NB4 (cell line): ENCODE measurements at regions not wholly inside any gene's neighbourhood (a gene's known extent, or its start where the extent isn't known, plus 50 kb on each side); places are given as distances from the start of the nearest gene placed in this dataset.

ENCODE experiments used
- DNase-seq: peaks from one replicate; pipeline ENCODE4 v3.0.0; 2010; ENCODE audit warnings: low read depth
- H3K4me3 ChIP-seq: one replicate; pipeline ENCODE4 v1.5.1; 2011; ENCODE audit warnings: mild to moderate bottlenecking, low read depth, low read length, moderate library complexity
- CTCF ChIP-seq: IDR thresholded peaks from one replicate; pipeline ENCODE4 v1.5.1; 2012; ENCODE audit warnings: low read depth, low read length
- MAX ChIP-seq: IDR thresholded peaks from 2 replicates; pipeline ENCODE4 v1.6.1; 2011; ENCODE audit warnings: low read depth, low read length
- MYC ChIP-seq: IDR thresholded peaks from 2 replicates; pipeline ENCODE4 v1.6.1; 2011; ENCODE audit warnings: low read depth, low read length
- POLR2A ChIP-seq: IDR thresholded peaks from 2 replicates; pipeline ENCODE4 v1.6.1; 2011; ENCODE audit warnings: mild to moderate bottlenecking; ENCODE audit not compliant: insufficient read length; ENCODE audit errors: extremely low read depth

- DNase-seq = no peak
- no peak overlapping the region for H3K4me3 ChIP-seq
- TF ChIP-seq POLR2A = no peak
- no peak for TF ChIP-seq MYC
- TF ChIP-seq MAX = no peak
- no peak for TF ChIP-seq CTCF
Measured at GRCh38 chr5:89128906-89129625, 246.1 kb upstream of the MEF2C start.

GRCh38 chr5:89128092-89128491 lies 245.1 kb upstream of the MEF2C start:
- H3K4me3 ChIP-seq = no peak overlapping the region
- no peak for TF ChIP-seq MAX
- no peak for TF ChIP-seq MYC
- TF ChIP-seq CTCF = no peak
- TF ChIP-seq POLR2A = no peak
- DNase-seq = no peak

GRCh38 chr5:89127191-89127590 lies 244.2 kb upstream of the MEF2C start:
- TF ChIP-seq MYC = no peak
- TF ChIP-seq POLR2A = no peak
- no peak for TF ChIP-seq MAX
- no peak for TF ChIP-seq CTCF
- no peak overlapping the region for H3K4me3 ChIP-seq
- no peak for DNase-seq

- DNase-seq = no peak
- no peak for TF ChIP-seq MYC
- no peak for TF ChIP-seq CTCF
- TF ChIP-seq MAX = no peak
Measured at GRCh38 chr5:89125372-89125771, 242.4 kb upstream of the MEF2C start.

GRCh38 chr5:89123581-89123980 lies 240.6 kb upstream of the MEF2C start:
- no peak overlapping the region for H3K4me3 ChIP-seq
- TF ChIP-seq MAX (no peak), MYC (no peak), POLR2A (no peak), CTCF (no peak)
- no peak for DNase-seq

More at GRCh38 chr5:89125372-89125771, 242.4 kb upstream of the MEF2C start:
- H3K4me3 ChIP-seq = no peak overlapping the region

- no peak for TF ChIP-seq POLR2A
- TF ChIP-seq MAX = no peak
- TF ChIP-seq MYC = no peak
- no peak for TF ChIP-seq CTCF
- H3K4me3 ChIP-seq = no peak overlapping the region
- DNase-seq = peak; percentile 30
Measured at GRCh38 chr5:89120719-89121118, 237.7 kb upstream of the MEF2C start.
